ENCODE measurements at regions not wholly inside any gene's neighbourhood (a gene's known extent, or its start where the extent isn't known, plus 50 kb on each side); places are given as distances from the start of the nearest gene placed in this dataset.

DNA sequence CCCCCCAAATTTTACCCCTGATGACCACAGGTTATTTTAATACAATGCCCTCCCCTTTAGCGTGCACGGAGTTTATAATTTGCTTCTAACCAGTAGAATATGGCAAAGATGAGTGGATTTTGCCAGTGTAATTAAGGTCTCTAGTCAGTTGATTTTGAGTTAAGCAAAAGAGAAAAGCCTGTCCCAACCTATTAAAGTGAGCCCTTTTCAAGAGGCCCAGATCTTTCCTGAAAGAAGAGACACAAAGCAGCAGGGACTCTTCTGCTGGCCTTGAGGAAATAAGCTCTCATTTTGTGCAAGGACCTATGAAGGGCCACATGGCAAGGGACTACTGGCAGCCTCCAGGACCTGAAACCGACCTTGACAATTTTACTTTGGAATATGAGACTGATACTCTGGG, 61.9 kb upstream of the GABRG1 start:
- POLR2A ChIA-PET: no interaction called here
- H3K4me1 Mint-ChIP-seq: 0 out of 2 replicates have a peak, but pooled peaks cover 3% of the 10 kb centered on the region
- H3K27ac Mint-ChIP-seq: no peak overlapping the region
- ATAC-seq (no peak), DNase-seq (ENCODE audit: low spot score) (no peak)
- TF ChIP-seq GRHL2 (CRISPR knock-in tag; IDR thresholded peaks at IDR 0.05; ENCODE audit: insufficient replicate concordance, severe bottlenecking) (no peak), JAZF1 (CRISPR knock-in tag; IDR thresholded peaks at IDR 0.05) (no peak)
- TF ChIP-seq, protein P1, sequence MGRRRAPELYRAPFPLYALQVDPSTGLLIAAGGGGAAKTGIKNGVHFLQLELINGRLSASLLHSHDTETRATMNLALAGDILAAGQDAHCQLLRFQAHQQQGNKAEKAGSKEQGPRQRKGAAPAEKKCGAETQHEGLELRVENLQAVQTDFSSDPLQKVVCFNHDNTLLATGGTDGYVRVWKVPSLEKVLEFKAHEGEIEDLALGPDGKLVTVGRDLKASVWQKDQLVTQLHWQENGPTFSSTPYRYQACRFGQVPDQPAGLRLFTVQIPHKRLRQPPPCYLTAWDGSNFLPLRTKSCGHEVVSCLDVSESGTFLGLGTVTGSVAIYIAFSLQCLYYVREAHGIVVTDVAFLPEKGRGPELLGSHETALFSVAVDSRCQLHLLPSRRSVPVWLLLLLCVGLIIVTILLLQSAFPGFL (CRISPR knock-in tag; IDR thresholded peaks at IDR 0.05; ENCODE audit: borderline replicate concordance): no peak
- CTCF ChIA-PET: no interaction called here
- H3K36me3 Mint-ChIP-seq: peaks cover 6% of the 10 kb centered on the region
- H3K4me3 Mint-ChIP-seq: no peak overlapping the region
- peaks cover 26% of the 10 kb centered on the region for H3K9me3 Mint-ChIP-seq
- no peaks in the 10 kb centered on the region for H3K27me3 Mint-ChIP-seq (ENCODE audit: low read depth)

DNA sequence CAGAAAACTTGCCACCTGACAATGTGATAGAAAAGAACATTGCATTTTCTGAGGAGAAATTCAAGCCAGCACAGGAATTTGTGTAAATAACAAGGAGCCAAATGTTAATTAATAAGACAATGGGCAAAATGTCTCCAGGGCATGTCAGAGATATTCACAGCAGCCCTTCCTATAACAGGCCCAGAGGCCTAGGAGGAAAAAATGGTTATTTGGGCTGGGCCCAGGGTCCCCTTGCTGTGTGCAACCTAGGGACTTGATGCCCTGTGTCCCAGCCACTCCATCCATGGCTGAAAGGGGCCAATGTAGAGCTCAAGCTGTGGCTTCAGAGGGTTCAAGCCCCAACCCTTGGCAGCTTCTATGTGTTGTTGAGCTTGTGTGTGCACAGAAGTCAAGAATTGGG, 55.5 kb upstream of the GABRG1 start:
- Mint-ChIP-seq H3K36me3 (peaks cover 48% of the 10 kb centered on the region), H3K9me3 (peaks cover 82% of the 10 kb centered on the region), H3K4me1 (no peaks in the 10 kb centered on the region), H3K4me3 (no peak overlapping the region), H3K27me3 (ENCODE audit: low read depth) (no peaks in the 10 kb centered on the region), H3K27ac (no peak overlapping the region)
- DNase-seq (ENCODE audit: low spot score) (no peak), ATAC-seq (no peak)
- no peak for TF ChIP-seq ESRRA (CRISPR knock-in tag; IDR thresholded peaks at IDR 0.05; ENCODE audit: borderline replicate concordance)
- no peak for TF ChIP-seq MAX (CRISPR knock-in tag; IDR thresholded peaks at IDR 0.05)
- TF ChIP-seq, protein P2, sequence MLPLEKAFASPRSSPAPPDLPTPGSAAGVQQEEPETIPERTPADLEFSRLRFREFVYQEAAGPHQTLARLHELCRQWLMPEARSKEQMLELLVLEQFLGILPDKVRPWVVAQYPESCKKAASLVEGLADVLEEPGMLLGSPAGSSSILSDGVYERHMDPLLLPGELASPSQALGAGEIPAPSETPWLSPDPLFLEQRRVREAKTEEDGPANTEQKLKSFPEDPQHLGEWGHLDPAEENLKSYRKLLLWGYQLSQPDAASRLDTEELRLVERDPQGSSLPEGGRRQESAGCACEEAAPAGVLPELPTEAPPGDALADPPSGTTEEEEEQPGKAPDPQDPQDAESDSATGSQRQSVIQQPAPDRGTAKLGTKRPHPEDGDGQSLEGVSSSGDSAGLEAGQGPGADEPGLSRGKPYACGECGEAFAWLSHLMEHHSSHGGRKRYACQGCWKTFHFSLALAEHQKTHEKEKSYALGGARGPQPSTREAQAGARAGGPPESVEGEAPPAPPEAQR (CRISPR knock-in tag; IDR thresholded peaks at IDR 0.05): no peak
- no peak for TF ChIP-seq ZNF671 (CRISPR knock-in tag; IDR thresholded peaks at IDR 0.05)
- TF ChIP-seq ZNF232 (CRISPR knock-in tag; IDR thresholded peaks at IDR 0.05): no peak
- no peak for TF ChIP-seq MYBL2 (CRISPR knock-in tag; IDR thresholded peaks at IDR 0.05)
- no peak for TF ChIP-seq SMAD3 (CRISPR knock-in tag; IDR thresholded peaks at IDR 0.05; ENCODE audit: borderline replicate concordance)
- TF ChIP-seq ERG (CRISPR knock-in tag; IDR thresholded peaks at IDR 0.05): no peak
- no peak for TF ChIP-seq PRDM15 (CRISPR knock-in tag; IDR thresholded peaks at IDR 0.05)
- TF ChIP-seq, protein P3, sequence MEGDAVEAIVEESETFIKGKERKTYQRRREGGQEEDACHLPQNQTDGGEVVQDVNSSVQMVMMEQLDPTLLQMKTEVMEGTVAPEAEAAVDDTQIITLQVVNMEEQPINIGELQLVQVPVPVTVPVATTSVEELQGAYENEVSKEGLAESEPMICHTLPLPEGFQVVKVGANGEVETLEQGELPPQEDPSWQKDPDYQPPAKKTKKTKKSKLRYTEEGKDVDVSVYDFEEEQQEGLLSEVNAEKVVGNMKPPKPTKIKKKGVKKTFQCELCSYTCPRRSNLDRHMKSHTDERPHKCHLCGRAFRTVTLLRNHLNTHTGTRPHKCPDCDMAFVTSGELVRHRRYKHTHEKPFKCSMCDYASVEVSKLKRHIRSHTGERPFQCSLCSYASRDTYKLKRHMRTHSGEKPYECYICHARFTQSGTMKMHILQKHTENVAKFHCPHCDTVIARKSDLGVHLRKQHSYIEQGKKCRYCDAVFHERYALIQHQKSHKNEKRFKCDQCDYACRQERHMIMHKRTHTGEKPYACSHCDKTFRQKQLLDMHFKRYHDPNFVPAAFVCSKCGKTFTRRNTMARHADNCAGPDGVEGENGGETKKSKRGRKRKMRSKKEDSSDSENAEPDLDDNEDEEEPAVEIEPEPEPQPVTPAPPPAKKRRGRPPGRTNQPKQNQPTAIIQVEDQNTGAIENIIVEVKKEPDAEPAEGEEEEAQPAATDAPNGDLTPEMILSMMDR (IDR thresholded peaks at IDR 0.05): no peak
- TF ChIP-seq TP53 (CRISPR knock-in tag; IDR thresholded peaks at IDR 0.05): no peak
- no peak for TF ChIP-seq ATF1 (CRISPR knock-in tag; IDR thresholded peaks at IDR 0.05)
- TF ChIP-seq, protein P4, sequence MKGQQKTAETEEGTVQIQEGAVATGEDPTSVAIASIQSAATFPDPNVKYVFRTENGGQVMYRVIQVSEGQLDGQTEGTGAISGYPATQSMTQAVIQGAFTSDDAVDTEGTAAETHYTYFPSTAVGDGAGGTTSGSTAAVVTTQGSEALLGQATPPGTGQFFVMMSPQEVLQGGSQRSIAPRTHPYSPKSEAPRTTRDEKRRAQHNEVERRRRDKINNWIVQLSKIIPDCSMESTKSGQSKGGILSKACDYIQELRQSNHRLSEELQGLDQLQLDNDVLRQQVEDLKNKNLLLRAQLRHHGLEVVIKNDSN (CRISPR knock-in tag; IDR thresholded peaks at IDR 0.05): no peak
- TF ChIP-seq GTF2I (CRISPR knock-in tag; conservative IDR thresholded peaks at IDR 0.05): no peak
- TF ChIP-seq ZNF263 (CRISPR knock-in tag; IDR thresholded peaks at IDR 0.05; ENCODE audit: low read depth): no peak
- TF ChIP-seq ZNF317 (CRISPR knock-in tag; IDR thresholded peaks at IDR 0.05; ENCODE audit: borderline replicate concordance, low read depth): no peak
- no peak for TF ChIP-seq OVOL2 (CRISPR knock-in tag; IDR thresholded peaks at IDR 0.05; ENCODE audit: borderline replicate concordance)
- POLR2A ChIA-PET: no interaction called here
- CTCF ChIA-PET: no interaction called here

Measured in WTC11 (cell line).